Calu3 (cell line): ENCODE measurements at regions not wholly inside any gene's neighbourhood (a gene's known extent, or its start where the extent isn't known, plus 50 kb on each side); places are given as distances from the start of the nearest gene placed in this dataset.

Experiments
- BruUV-seq: library from RNA; stranded (reverse); fragments of 400-500 nt; replicated peaks from 2 replicates; lab custom pipeline; 2021; lab: Mats Ljungman, UMichigan
- CTCF ChIA-PET: fragments of 300-600 bp; sonication (Branson Sonifier 250); formaldehyde crosslinking; loops from one replicate; lab custom pipeline; 2022; ENCODE audit warnings: antibody characterized with exemption; lab: Charles Lee
- DNase-seq: peaks from one replicate; pipeline ENCODE4 v3.0.0; 2022
- H3K27ac Mint-ChIP-seq: one replicate; pipeline ENCODE4 v1.8.0; 2022; ENCODE audit warnings: mixed read lengths; ENCODE audit not compliant: unreplicated experiment
- H3K27me3 Mint-ChIP-seq: one replicate; pipeline ENCODE4 v1.8.0; 2022; ENCODE audit warnings: mixed read lengths; ENCODE audit not compliant: unreplicated experiment
- H3K36me3 Mint-ChIP-seq: one replicate; pipeline ENCODE4 v1.8.0; 2022; ENCODE audit warnings: mild to moderate bottlenecking, moderate library complexity, mixed read lengths; ENCODE audit not compliant: insufficient read depth, unreplicated experiment
- H3K4me1 Mint-ChIP-seq: one replicate; pipeline ENCODE4 v1.8.0; 2022; ENCODE audit warnings: mild to moderate bottlenecking, low read depth, mixed read lengths; ENCODE audit not compliant: unreplicated experiment
- H3K4me3 Mint-ChIP-seq: one replicate; pipeline ENCODE4 v1.8.0; 2022; ENCODE audit warnings: mild to moderate bottlenecking, low read depth, moderate library complexity, mixed read lengths; ENCODE audit not compliant: unreplicated experiment
- H3K9me3 Mint-ChIP-seq: one replicate; pipeline ENCODE4 v1.8.0; 2022; ENCODE audit warnings: low read depth, mixed read lengths; ENCODE audit not compliant: unreplicated experiment
- intact Hi-C: fragments of 100-400 bp; cut with micrococcal nuclease; formaldehyde crosslinking; loops from one replicate; pipeline ENCODE4 v1.10.0; 2022; ENCODE audit not compliant: unreplicated experiment
- TF ChIP-seq, protein P1 (sequence below): fragments of 200-600 bp; IDR thresholded peaks from one replicate; pipeline ENCODE4 v1.8.0; 2022; ENCODE audit warnings: antibody characterized with exemption; ENCODE audit not compliant: unreplicated experiment

DNA sequence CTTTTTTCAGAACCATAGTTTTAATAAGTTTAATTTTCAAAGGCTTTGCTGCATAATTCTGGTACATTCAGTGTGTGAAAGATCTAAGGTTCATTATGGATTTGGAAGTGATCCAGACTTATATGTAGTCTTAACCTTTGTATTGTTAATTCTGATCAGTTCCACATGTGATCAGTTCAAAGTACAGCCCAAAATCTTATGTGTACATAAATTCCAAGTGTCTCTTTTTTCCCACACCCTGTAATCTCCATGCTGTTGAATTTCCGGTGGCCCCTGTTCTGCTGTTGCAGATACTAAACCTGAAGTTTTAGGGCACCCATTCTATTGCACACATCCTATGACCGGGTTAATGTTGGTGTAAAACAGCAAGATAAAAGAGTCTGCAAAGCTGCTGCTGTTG lies 1147.5 kb upstream of the CDH8 start:
- intact Hi-C loops: no loop called here
- no peak for DNase-seq
- Mint-ChIP-seq H3K36me3 (no peaks in the 10 kb centered on the region), H3K27me3 (no peaks in the 10 kb centered on the region), H3K9me3 (peaks cover 22% of the 10 kb centered on the region), H3K27ac (no peak overlapping the region), H3K4me3 (no peak overlapping the region), H3K4me1 (no peaks in the 10 kb centered on the region)
- TF ChIP-seq, protein P1, sequence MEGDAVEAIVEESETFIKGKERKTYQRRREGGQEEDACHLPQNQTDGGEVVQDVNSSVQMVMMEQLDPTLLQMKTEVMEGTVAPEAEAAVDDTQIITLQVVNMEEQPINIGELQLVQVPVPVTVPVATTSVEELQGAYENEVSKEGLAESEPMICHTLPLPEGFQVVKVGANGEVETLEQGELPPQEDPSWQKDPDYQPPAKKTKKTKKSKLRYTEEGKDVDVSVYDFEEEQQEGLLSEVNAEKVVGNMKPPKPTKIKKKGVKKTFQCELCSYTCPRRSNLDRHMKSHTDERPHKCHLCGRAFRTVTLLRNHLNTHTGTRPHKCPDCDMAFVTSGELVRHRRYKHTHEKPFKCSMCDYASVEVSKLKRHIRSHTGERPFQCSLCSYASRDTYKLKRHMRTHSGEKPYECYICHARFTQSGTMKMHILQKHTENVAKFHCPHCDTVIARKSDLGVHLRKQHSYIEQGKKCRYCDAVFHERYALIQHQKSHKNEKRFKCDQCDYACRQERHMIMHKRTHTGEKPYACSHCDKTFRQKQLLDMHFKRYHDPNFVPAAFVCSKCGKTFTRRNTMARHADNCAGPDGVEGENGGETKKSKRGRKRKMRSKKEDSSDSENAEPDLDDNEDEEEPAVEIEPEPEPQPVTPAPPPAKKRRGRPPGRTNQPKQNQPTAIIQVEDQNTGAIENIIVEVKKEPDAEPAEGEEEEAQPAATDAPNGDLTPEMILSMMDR: no peak
- no TSS peak for BruUV-seq
- CTCF ChIA-PET: no interaction called here

DNA sequence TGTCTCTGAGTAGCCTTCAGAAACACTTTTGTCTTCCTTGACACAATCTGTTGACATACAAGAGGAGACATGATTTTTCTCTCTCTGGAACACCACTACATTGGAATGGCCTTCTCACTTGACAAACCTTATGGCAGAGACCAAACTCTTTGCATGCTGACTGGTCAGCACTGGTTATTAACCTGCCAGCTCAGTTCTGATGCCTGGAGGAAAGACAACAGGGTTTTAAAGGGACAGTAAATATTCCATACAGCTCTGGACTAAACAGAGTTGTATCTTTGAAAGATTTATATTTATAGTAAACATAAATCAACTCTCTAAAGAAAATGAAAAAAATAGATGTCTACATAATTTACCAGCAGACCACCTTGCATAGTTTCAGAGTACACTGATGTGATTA lies 1139.1 kb upstream of the CDH8 start:
- Mint-ChIP-seq H3K4me1 (no peaks in the 10 kb centered on the region), H3K27me3 (no peaks in the 10 kb centered on the region), H3K4me3 (no peak overlapping the region), H3K27ac (no peak overlapping the region), H3K9me3 (peaks cover 13% of the 10 kb centered on the region), H3K36me3 (no peaks in the 10 kb centered on the region)
- TF ChIP-seq, protein P1: no peak
- BruUV-seq: no TSS peak
- intact Hi-C loops: no loop called here
- no peak for DNase-seq
- CTCF ChIA-PET: no interaction called here

DNA sequence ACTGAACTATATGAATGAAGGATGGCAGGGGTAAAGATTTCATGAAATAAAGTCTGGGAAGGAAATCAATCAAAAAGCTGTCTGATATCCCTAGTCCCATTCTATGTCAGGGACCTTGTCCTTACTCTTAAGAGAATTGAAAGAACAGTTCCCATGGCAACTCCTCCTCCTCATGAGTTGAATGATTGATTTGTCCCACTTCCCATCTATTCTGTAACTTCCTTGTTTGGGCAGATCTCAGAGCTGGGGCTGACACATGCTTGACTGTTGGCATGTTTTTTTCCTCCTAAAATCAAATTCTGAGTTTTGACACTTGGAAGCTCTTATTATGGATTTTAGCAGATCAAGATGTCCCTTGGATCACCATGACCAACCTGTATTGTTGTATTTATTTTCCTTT lies 1138.6 kb upstream of the CDH8 start:
- peaks cover 13% of the 10 kb centered on the region for H3K9me3 Mint-ChIP-seq

DNA sequence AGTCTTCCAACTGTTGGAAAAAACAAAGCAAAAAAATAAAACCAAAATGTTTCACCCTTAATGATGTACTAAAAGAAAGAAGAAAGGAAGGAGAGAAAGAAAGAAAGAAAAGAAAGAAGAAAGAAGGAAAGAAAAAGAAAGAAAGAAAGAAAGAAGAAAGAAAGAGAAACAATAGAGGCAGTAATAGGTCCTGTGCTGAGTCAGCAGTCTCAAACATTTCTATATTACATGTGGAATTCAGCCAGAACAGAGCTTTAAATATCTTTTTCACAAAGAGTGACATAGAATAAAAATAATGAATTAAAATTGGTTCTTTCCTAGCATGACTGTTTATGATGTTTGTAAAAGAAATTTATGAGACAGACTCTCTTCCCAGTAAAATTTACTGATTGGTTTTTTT lies 1135.3 kb upstream of the CDH8 start:
- no peak overlapping the region for H3K4me3 Mint-ChIP-seq
- peaks cover 15% of the 10 kb centered on the region for H3K9me3 Mint-ChIP-seq
- no peak overlapping the region for H3K27ac Mint-ChIP-seq
- intact Hi-C loops: no loop called here
- no peaks in the 10 kb centered on the region for H3K4me1 Mint-ChIP-seq
- no peak for DNase-seq
- no peaks in the 10 kb centered on the region for H3K36me3 Mint-ChIP-seq
- TF ChIP-seq, protein P1: no peak
- CTCF ChIA-PET: no interaction called here
- BruUV-seq: no TSS peak
- H3K27me3 Mint-ChIP-seq: no peaks in the 10 kb centered on the region

More for the DNA sequence above, 1138.6 kb upstream of the CDH8 start:
- Mint-ChIP-seq H3K27ac (no peak overlapping the region), H3K27me3 (no peaks in the 10 kb centered on the region), H3K4me3 (no peak overlapping the region), H3K4me1 (no peaks in the 10 kb centered on the region), H3K36me3 (no peaks in the 10 kb centered on the region)
- intact Hi-C loops: no loop called here
- TF ChIP-seq, protein P1: no peak
- DNase-seq: no peak
- BruUV-seq: no TSS peak
- CTCF ChIA-PET: no interaction called here

DNA sequence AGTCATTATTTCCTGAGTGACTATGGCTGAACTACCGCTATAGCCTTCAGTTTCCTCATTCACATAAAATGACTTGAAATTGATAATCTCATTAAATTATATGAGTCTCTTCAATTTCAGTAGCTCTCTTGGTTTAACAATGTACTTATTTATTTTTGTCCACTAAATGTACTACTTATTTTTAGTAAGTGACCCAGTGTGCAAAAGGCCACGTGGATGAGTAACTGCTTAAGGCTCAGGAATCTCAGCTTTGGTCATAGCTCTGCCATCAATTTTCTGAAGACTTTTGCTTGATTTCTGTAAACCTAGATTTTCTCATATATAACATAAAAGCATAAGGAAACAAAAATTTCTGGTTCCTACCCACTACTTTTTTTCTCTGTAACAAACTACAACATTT lies 1132.9 kb upstream of the CDH8 start:
- BruUV-seq: no TSS peak
- Mint-ChIP-seq H3K36me3 (no peaks in the 10 kb centered on the region), H3K27ac (no peak overlapping the region), H3K4me3 (no peak overlapping the region), H3K9me3 (peaks cover 20% of the 10 kb centered on the region), H3K4me1 (no peaks in the 10 kb centered on the region), H3K27me3 (no peaks in the 10 kb centered on the region)
- CTCF ChIA-PET: no interaction called here
- intact Hi-C loops: no loop called here
- DNase-seq: no peak
- TF ChIP-seq, protein P1: no peak
